Esophagus squamous epithelium (tissue), 5 donors: ENCODE measurements at regions not wholly inside any gene's neighbourhood (a gene's known extent, or its start where the extent isn't known, plus 50 kb on each side); places are given as distances from the start of the nearest gene placed in this dataset.

Experiments
- DNase-seq: peaks from one replicate; lab custom pipeline; 2025; lab: John Stamatoyannopoulos, UW
- H3K27ac ChIP-seq, 4 donors: fragments of 200-600 bp; sonication (generic); one replicate each; pipeline ENCODE4 v1.5.1; 2016 to 2019; ENCODE audit warnings: mild to moderate bottlenecking in 1 of 4
- H3K27me3 ChIP-seq, 4 donors: fragments of 200-600 bp; sonication (generic); 1 replicate in 3 of 4; 2 replicates in 1 of 4; pipeline versions ENCODE4 v1.5.1 to v1.6.0; 2017 to 2021; ENCODE audit warnings: antibody characterized with exemption in 1 of 4
- H3K36me3 ChIP-seq, 3 donors: fragments of 200-600 bp; sonication (generic); one replicate each; pipeline ENCODE4 v1.5.1; 2016 to 2019
- H3K4me1 ChIP-seq, 3 donors: fragments of 200-600 bp; sonication (generic); one replicate each; pipeline ENCODE4 v1.5.1; 2017 to 2019
- H3K4me3 ChIP-seq, 4 donors: fragments of 200-600 bp; sonication (generic); 1 replicate in 3 of 4; 2 replicates in 1 of 4; pipeline ENCODE4 v1.5.1; 2016 to 2019; ENCODE audit warnings: mild to moderate bottlenecking in 2 of 4, moderate library complexity in 1 of 4
- H3K9me3 ChIP-seq, 3 donors: fragments of 200-600 bp; sonication (generic); one replicate each; pipeline ENCODE4 v1.5.1; 2016 to 2019
- POLR2A ChIP-seq, 4 donors: fragments of 450-650 bp; IDR thresholded peaks; one replicate each; pipeline ENCODE4 v1.6.1; 2017; ENCODE audit warnings: antibody characterized with exemption in 4 of 4, mild to moderate bottlenecking in 4 of 4, moderate library complexity in 3 of 4
- WGBS, 2 donors: methylation state at CpG; one replicate each; pipeline ENCODE4 v1.1.5; 2018; 5-methylcytosine and 5-hydroxymethylcytosine counted together
- intact Hi-C: fragments of 100-400 bp; cut with DNase I; formaldehyde crosslinking; loops from one replicate; pipeline ENCODE4 v1.15.0; 2022
- TF ChIP-seq, protein P1 (sequence below), 6 experiments: fragments of 450-650 bp in 4 of 6; fragments of 200-600 bp in 2 of 6; sonication (generic) in 2 of 6; IDR thresholded peaks; one replicate each; pipeline ENCODE4 v1.5.1; 2016 to 2019; ENCODE audit warnings: antibody characterized with exemption in 6 of 6, mild to moderate bottlenecking in 4 of 6, moderate library complexity in 4 of 6
- donor health status: DM: yes; HTN: yes; CAD: no.

DNA sequence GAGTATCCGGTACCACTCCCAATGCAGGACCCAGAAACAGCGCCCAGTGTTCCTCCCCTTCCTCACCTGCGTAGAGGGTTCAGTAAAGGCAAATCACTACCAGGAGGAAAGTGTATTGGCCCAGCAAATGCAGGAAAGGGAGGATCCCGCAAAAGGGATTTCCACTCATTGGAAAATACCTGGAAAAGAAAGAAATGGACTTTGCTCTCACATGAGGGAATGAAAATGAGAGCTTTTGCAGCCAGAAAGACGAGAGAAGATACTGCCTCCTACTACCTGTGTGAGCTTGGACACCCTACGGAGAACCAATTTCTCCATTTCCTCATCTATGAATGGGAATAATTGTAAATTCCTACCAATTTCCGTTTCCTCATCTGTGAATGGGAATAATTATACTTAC, 184.1 kb upstream of the PPARGC1A start:
- intact Hi-C loops = no loop called here
- DNase-seq = no peak

DNA sequence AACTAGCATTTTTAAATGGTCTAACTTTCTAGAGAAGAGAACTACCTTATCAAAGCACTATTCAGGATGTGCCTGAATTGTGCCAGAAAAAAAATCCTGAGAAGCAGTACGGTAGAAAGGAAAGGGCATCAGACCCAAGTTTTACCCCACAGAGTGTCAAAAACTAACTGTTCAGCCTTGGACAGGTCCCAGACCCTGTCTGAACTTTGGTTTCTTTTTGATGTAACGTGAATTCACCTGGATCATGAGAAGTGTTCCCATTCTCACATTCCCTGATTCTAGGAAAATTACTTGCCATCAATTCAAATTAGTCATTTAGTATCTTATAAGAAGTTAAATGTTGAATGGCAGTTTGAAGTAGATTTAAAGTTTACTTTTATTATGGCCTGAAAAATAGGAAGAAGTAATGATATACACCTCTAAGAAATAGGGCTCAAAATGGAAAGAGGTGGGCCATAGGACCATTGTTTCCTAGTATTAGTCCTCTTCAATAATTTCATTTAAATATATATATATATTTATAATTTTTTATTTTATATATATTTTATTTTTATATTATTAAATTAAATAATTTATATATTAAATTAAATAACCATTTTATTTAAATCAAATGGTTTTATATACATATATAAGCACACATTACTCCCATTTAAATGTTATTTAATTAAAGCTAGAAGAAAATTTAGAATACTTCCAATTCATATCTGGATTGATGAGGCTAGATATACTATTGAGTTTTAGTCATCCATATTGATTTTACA, 181.9 kb upstream of the PPARGC1A start:
- intact Hi-C loops = no loop called here
- no peaks in the 10 kb centered on the region for H3K9me3 ChIP-seq
- no peaks in the 10 kb centered on the region for H3K4me1 ChIP-seq
- no peaks in the 10 kb centered on the region for H3K27me3 ChIP-seq
- no peak for DNase-seq
- H3K4me3 ChIP-seq = no peak overlapping the region
- no peaks in the 10 kb centered on the region for H3K36me3 ChIP-seq
- TF ChIP-seq, protein P1, sequence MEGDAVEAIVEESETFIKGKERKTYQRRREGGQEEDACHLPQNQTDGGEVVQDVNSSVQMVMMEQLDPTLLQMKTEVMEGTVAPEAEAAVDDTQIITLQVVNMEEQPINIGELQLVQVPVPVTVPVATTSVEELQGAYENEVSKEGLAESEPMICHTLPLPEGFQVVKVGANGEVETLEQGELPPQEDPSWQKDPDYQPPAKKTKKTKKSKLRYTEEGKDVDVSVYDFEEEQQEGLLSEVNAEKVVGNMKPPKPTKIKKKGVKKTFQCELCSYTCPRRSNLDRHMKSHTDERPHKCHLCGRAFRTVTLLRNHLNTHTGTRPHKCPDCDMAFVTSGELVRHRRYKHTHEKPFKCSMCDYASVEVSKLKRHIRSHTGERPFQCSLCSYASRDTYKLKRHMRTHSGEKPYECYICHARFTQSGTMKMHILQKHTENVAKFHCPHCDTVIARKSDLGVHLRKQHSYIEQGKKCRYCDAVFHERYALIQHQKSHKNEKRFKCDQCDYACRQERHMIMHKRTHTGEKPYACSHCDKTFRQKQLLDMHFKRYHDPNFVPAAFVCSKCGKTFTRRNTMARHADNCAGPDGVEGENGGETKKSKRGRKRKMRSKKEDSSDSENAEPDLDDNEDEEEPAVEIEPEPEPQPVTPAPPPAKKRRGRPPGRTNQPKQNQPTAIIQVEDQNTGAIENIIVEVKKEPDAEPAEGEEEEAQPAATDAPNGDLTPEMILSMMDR (IDR thresholded peaks at IDR 0.05) = no peak
- no peak overlapping the region for H3K27ac ChIP-seq
- WGBS, 2 donors = 59 to 79% methylated on average over 2 of the region's 2 CpGs

More for the DNA sequence above, 184.1 kb upstream of the PPARGC1A start:
- Histone ChIP-seq H3K9me3 (no peaks in the 10 kb centered on the region), H3K4me1 (no peaks in the 10 kb centered on the region), H3K36me3 (no peaks in the 10 kb centered on the region), H3K4me3 (no peak overlapping the region), H3K27me3 (no peaks in the 10 kb centered on the region), H3K27ac (no peak overlapping the region)
- TF ChIP-seq POLR2A (IDR thresholded peaks at IDR 0.05) = no peak
- TF ChIP-seq, protein P1 (IDR thresholded peaks at IDR 0.05) = no peak
- 85 to 87% methylated on average over 7 of the region's 7 CpGs for WGBS, 2 donors

DNA sequence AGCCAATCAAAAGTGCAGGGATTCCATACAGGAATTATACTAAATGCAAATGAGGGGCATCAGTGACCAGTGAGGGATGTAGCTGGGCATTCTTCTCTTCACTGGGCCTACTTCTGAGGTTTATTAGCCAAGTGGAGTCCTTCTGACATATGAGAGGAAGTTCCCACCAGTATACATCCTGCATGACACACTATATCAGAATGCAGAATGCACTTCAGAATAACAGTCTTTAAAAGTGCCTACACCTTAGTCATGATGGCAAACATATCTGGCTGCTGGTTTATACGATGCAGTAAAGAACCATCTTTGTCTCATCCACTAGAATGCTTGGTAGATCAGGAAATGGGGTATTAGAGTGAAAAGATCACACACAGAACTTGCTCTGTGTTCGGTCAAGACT, 180.3 kb upstream of the PPARGC1A start:
- no peak for DNase-seq
- H3K27me3 ChIP-seq = no peaks in the 10 kb centered on the region
- WGBS, 2 donors = 52 to 64% methylated on average over 2 of the region's 2 CpGs
- H3K4me3 ChIP-seq = no peak overlapping the region
- no peak overlapping the region for H3K27ac ChIP-seq
- H3K4me1 ChIP-seq = no peaks in the 10 kb centered on the region
- H3K9me3 ChIP-seq = no peaks in the 10 kb centered on the region
- intact Hi-C loops = no loop called here
- TF ChIP-seq, protein P1 (IDR thresholded peaks at IDR 0.05) = no peak
- no peak for TF ChIP-seq POLR2A (IDR thresholded peaks at IDR 0.05)
- H3K36me3 ChIP-seq = no peaks in the 10 kb centered on the region

DNA sequence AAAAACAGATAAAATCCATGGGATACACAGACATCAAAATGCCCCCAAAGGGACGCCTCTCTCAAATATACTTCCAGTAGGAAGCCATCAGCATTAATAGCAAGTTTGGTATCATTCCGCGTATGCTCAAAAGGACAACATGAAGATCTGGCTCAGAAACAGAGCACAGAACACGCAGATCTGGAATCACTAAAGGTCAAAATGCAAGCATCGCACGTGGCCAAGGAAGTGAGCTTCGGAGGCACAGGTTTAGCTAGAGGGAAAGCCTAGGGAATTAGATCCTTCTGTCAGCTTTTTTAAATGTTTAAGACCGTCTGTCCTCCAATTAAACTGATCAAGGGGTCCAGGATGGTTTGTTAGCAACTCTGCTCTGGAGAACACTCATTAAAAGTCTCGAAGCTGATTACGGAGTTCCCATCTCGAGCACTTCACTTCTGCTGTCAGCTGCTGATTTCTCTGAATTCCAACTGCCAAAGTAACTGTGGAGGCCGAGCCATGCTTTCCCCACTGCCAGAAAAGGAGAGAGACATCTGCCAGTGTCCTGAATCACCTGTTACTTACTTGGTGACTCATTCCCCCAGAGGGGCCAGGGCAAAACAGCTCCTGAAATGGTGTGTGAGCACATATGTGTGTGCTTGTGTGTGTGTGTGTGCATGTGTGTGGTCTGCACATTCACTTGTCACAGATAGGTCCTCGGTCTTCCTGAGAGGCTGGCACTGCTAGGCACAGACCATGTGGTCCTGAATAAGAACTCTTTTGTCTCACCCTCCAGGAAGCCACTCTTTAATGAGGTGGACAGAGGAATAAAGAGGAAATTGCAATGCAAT, 177.7 kb upstream of the PPARGC1A start:
- 63 to 72% methylated on average over 13 of the region's 13 CpGs for WGBS, 2 donors
- TF ChIP-seq, protein P1 (IDR thresholded peaks at IDR 0.05) = no peak
- TF ChIP-seq POLR2A (IDR thresholded peaks at IDR 0.05) = no peak
- Histone ChIP-seq H3K4me1 (no peaks in the 10 kb centered on the region), H3K9me3 (no peaks in the 10 kb centered on the region), H3K27me3 (no peaks in the 10 kb centered on the region), H3K27ac (no peak overlapping the region), H3K4me3 (no peak overlapping the region), H3K36me3 (no peaks in the 10 kb centered on the region)
- DNase-seq = no peak
- intact Hi-C loops = no loop called here

DNA sequence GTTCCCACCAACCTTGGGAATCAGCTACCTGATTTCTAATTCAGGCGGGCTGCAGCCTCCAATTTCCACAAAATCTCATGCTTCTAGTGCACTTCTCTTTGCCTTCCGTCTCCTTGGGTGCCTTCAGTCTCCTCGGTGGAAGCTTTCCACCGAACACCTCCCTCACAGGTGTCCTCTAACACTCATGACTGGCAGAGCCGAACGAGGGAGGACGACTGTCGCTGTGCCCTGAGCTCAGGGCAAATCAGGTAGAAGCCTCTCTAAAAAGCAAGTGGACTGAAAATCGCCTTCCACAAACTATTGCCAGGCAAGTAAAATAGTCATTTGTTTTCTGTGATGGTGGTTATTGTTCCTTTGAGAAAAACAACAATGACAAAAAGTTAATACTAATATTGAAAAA, 176.1 kb upstream of the PPARGC1A start:
- intact Hi-C loops = no loop called here
- Histone ChIP-seq H3K9me3 (no peaks in the 10 kb centered on the region), H3K27me3 (no peaks in the 10 kb centered on the region), H3K4me3 (no peak overlapping the region), H3K36me3 (no peaks in the 10 kb centered on the region), H3K4me1 (no peaks in the 10 kb centered on the region), H3K27ac (no peak overlapping the region)
- DNase-seq = no peak
- WGBS, 2 donors = 56 to 86% methylated on average over 1 to 6 of the region's 9 CpGs
- TF ChIP-seq, protein P1 (IDR thresholded peaks at IDR 0.05) = no peak
- no peak for TF ChIP-seq POLR2A (IDR thresholded peaks at IDR 0.05)
